GM12891 (cell line): ENCODE measurements at regions not wholly inside any gene's neighbourhood (a gene's known extent, or its start where the extent isn't known, plus 50 kb on each side); places are given as distances from the start of the nearest gene placed in this dataset.

Experiments used
- DNase-seq: peaks from one replicate; pipeline ENCODE4 v3.0.0; 2011; ENCODE audit warnings: low spot score; ENCODE audit not compliant: insufficient read length
- FAIRE-seq: peaks from 2 replicates; lab custom pipeline; 2011; peaks lifted over from hg19 to GRCh38; lab: Jason Lieb, UNC
- PAX5 ChIP-seq: IDR thresholded peaks from 2 replicates; pipeline ENCODE4 v1.6.1; 2011; ENCODE audit warnings: low read length, moderate library complexity, mild to moderate bottlenecking; ENCODE audit not compliant: insufficient read depth, severe bottlenecking
- POLR2A ChIP-seq: IDR thresholded peaks from 2 replicates; pipeline ENCODE4 v1.6.1; 2011; ENCODE audit warnings: low read depth, low read length, control low read depth
- POLR2AphosphoS5 ChIP-seq: IDR thresholded peaks from 2 replicates; pipeline ENCODE4 v1.6.1; 2011; ENCODE audit warnings: low read depth, low read length, control low read depth
- POU2F2 ChIP-seq: IDR thresholded peaks from 2 replicates; pipeline ENCODE4 v1.6.1; 2011; ENCODE audit warnings: low read depth, mild to moderate bottlenecking, control low read depth, low read length, moderate library complexity
- SPI1 ChIP-seq: IDR thresholded peaks from 2 replicates; pipeline ENCODE4 v1.6.1; 2011; ENCODE audit warnings: low read depth, low read length, control low read depth
- TAF1 ChIP-seq: IDR thresholded peaks from 2 replicates; pipeline ENCODE4 v1.6.1; 2011; ENCODE audit warnings: low read depth, low read length, control low read depth

GRCh38 chr7:106776618-106777347, 88.3 kb upstream of the PIK3CG start:
- TF ChIP-seq SPI1 = no peak
- no peak for TF ChIP-seq PAX5
- TF ChIP-seq POU2F2 = no peak
- no peak for TF ChIP-seq TAF1
- TF ChIP-seq POLR2A = no peak
- FAIRE-seq (no peak), DNase-seq (no peak)

GRCh38 chr7:106777674-106778299, 87.3 kb upstream of the PIK3CG start:
- DNase-seq = no peak
- no peak for FAIRE-seq
- no peak for TF ChIP-seq TAF1
- TF ChIP-seq PAX5 = no peak
- no peak for TF ChIP-seq POLR2A

- DNase-seq (no peak), FAIRE-seq (no peak)
- TF ChIP-seq POLR2A (no peak), POLR2AphosphoS5 (no peak), TAF1 (no peak), POU2F2 (no peak), PAX5 (no peak), SPI1 (no peak)
These were observed 86.3 kb upstream of the PIK3CG start for GRCh38 chr7:106778656-106779250.

- DNase-seq (no peak), FAIRE-seq (no peak)
- TF ChIP-seq TAF1 (no peak), PAX5 (no peak), POLR2AphosphoS5 (no peak), SPI1 (no peak), POLR2A (no peak), POU2F2 (no peak)
These were observed 85.2 kb upstream of the PIK3CG start for GRCh38 chr7:106779877-106780276.

GRCh38 chr7:106781007-106781406, 84.1 kb upstream of the PIK3CG start:
- DNase-seq (no peak), FAIRE-seq (no peak)
- TF ChIP-seq SPI1 (no peak), POLR2AphosphoS5 (no peak), POLR2A (no peak), PAX5 (no peak), POU2F2 (no peak), TAF1 (no peak)

- FAIRE-seq (no peak), DNase-seq (no peak)
- TF ChIP-seq POLR2A (no peak), SPI1 (no peak), POU2F2 (no peak), PAX5 (no peak), TAF1 (no peak), POLR2AphosphoS5 (no peak)
These were observed 83.1 kb upstream of the PIK3CG start for GRCh38 chr7:106781828-106782544.

GRCh38 chr7:106783286-106783685, 81.8 kb upstream of the PIK3CG start:
- no peak for FAIRE-seq
- DNase-seq = no peak
- no peak for TF ChIP-seq POLR2A
- no peak for TF ChIP-seq POU2F2
- no peak for TF ChIP-seq TAF1
- no peak for TF ChIP-seq POLR2AphosphoS5
- TF ChIP-seq SPI1 = no peak
- no peak for TF ChIP-seq PAX5

- no peak for FAIRE-seq
- DNase-seq = no peak
These were observed 76.4 kb upstream of the PIK3CG start for GRCh38 chr7:106788637-106789036.

GRCh38 chr7:106791526-106791925, 73.6 kb upstream of the PIK3CG start:
- no peak for DNase-seq
- TF ChIP-seq SPI1 (no peak), TAF1 (no peak), POLR2AphosphoS5 (no peak), PAX5 (no peak), POU2F2 (no peak), POLR2A (no peak)
- no peak for FAIRE-seq

More at GRCh38 chr7:106788637-106789036, 76.4 kb upstream of the PIK3CG start:
- TF ChIP-seq PAX5 = no peak
- no peak for TF ChIP-seq SPI1
- no peak for TF ChIP-seq POU2F2
- no peak for TF ChIP-seq POLR2A
- TF ChIP-seq TAF1 = no peak
- TF ChIP-seq POLR2AphosphoS5 = no peak
